GM19025 (cell line): ENCODE measurements at regions not wholly inside any gene's neighbourhood (a gene's known extent, or its start where the extent isn't known, plus 50 kb on each side); places are given as distances from the start of the nearest gene placed in this dataset.

Source experiments
- ATAC-seq: cut with Tn5 transposase; IDR thresholded peaks from one replicate; pipeline ENCODE4 v1.9.1; 2021; ENCODE audit warnings: mild to moderate bottlenecking, low read depth, moderate library complexity; ENCODE audit not compliant: unreplicated experiment

GRCh38 chr2:164110515-164110914, 374.7 kb upstream of the FIGN start:
- ATAC-seq = no peak

DNA sequence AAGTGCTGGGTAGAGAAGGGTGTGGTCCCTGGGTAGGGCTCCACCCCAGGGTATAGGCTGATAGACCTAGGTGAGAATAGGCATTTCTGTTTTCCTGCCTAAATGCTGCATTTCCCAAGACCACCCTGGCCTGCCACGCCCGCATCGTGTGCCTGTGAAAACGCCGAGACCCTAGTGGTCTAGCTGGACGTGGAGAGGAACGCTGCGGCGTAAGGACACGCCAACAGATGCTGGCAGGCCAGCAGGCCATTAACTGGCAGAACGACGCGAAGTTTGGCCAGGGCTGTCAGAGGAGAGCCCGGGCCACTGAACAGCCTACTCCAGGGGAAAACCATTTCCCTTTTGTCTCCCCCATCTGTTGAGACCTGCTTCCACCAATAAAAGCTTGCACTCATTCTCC, 373.2 kb upstream of the FIGN start:
- ATAC-seq = no peak

DNA sequence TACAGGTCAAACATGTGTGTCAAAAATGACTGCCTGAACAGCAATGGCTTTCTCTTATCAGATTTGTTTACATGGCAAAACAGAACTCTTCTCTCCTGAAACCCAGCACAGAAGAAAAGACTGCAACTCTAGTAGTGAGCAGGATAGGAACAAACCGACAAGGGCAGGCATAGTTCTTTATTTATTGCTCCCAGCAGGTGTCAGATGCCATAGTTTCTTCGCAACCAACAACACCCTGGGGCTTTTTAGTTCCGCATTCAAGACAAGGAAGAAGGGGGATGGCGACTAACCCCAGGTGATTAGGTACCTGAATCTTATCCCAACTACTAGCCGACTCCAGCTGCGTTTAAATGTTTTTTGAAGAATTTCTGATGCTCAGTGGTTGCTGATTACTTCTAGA, 367.5 kb upstream of the FIGN start:
- no peak for ATAC-seq

DNA sequence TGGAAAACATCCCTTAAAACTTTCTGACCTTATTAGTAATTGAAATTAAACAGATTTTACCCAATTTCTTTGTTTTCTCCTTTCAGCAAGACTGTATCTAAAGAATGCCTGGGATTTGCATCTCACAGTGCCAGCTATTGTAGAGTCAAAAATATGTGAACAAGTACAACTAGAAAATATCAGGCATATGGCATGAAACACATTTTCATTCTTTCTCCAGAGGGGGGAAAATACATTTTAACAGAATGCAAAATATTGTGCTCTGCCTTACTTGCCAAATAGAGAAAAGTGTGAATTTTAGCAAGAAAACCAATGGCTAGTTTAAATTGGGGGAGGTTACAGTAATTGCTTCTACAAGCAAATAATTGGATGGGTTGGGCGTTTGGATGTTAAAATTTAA, 366.6 kb upstream of the FIGN start:
- no peak for ATAC-seq

- no peak for ATAC-seq
Observed at GRCh38 chr2:164091673-164092072, 355.9 kb upstream of the FIGN start.

GRCh38 chr2:164090533-164090932, 354.7 kb upstream of the FIGN start:
- no peak for ATAC-seq

GRCh38 chr2:164084066-164084465, 348.3 kb upstream of the FIGN start:
- ATAC-seq = no peak

DNA sequence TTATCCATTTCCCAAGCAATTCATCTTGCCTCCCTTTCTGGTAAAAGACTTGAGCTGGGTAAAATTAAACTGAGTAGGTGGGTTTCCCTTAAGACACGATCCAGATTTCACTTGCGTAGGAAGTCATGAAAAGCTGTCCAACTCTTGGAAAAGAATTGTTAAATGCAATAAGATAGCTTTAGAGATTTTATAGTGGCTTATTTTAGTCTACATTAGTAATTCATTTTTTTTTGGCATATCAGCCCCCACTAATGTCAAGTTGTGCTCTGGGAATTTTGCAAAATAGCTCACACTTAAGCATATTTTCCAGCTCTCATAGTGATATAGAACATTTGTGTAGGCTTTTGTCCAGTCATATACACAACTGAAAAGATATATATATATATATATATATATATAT, 344.7 kb upstream of the FIGN start:
- ATAC-seq = no peak

GRCh38 chr2:164079258-164079657, 343.4 kb upstream of the FIGN start:
- ATAC-seq = no peak

DNA sequence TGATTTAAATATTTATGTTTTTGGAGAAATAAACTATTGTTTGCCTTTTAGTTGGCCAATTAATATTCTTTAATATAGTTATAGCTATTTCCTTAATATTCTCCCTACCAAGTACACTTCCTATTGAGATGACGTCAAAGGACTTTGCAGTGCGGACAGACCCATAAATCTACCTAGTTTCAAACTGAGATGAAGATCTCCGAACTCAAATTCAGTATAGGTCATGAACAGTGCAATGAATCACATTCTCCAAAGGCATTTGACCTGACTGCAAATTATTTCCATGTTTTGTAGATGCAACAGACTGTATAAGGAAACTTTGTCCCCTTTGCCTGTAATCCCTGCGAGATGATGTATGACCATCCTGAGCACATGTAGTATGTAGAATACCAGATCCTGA, 342.6 kb upstream of the FIGN start:
- no peak for ATAC-seq

- ATAC-seq = no peak
Observed at GRCh38 chr2:164073101-164074074, 337.6 kb upstream of the FIGN start.

DNA sequence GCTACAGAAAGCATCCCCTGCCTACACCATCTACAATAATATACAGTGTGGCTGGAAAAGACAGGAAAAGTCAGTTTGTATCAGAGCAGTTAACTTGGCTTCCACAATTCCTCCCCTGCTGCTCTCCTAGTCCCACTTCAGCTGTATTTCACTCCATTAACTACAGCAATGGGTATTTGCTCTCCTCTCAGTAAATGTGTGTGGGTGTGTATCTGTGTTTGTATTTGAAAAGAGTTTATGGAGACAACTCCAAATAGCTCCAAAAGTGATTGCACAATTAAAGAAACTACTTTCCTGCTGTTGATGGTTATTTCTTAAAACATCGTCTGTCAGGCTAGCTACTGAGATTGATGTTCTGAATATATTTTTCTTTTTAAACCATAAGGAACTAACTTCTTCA, 333.7 kb upstream of the FIGN start:
- no peak for ATAC-seq

DNA sequence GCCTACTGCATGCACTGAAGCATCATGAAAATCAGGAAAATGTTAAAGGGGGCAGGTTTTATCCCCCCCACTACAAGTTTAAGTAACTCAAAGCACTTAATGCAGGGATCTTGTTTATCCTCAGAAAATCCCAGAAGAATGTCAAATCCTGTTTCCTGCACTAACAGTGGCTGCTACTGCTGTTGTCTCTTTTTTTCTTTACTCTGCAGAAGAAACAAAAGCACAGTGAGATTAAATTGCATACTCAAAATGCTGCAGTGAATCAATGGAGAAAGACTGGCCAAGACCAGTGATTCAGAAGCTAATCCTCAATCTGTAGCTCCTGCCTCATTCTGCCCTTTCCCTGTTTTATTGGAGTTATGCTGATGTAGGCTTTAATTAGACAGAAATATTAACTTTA, 332.3 kb upstream of the FIGN start:
- ATAC-seq = no peak

- no peak for ATAC-seq
Observed at GRCh38 chr2:164066095-164066494, 330.3 kb upstream of the FIGN start.

GRCh38 chr2:164065038-164065437, 329.2 kb upstream of the FIGN start:
- ATAC-seq = no peak

DNA sequence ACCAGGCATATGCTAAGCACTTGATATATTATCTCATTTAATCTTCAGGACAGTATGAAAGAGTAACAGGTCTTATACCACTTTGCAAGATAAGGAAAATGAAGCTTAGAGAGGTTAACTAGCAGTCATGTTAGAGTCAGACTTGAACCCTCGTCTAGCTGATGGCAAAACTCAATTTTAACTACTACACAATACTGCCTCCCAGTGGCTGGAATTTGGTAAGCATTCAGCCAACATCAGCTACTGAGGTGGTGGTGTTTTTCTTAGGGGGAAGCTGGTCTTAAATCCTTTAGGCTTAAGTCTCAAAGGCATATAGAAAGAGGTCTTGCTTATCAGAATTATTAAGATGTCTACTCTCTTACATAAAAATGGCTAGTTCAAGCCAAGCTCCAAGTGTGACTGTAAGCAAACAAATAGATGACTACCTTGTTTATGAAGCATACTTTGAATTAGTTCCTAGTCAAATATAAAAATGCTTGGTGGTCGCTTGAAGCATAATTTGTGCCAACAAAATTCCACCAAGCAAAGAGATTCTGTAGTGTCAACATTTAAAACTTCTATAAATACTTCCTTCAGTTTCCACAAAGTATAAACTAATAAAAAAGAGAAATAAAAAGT, 325.4 kb upstream of the FIGN start:
- ATAC-seq = no peak

DNA sequence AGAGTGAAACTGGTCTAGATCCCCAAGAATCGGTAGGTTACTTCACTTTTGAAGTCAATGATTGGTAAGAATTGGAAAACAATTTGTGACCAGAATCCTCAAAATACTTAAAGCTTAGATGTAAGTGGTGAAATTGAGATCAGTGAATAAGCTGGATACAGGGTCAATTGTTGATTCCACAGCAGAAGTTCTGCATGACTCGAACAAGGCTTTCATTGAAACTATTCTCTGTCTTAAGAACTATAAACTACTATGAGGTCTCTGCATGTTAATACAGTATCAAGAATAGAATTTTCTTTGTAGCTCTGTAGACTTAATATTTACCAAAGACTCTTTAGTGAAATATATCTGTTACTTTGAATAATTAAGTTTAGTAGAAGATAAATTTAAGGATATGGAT, 324.2 kb upstream of the FIGN start:
- ATAC-seq = no peak

- no peak for ATAC-seq
Observed at GRCh38 chr2:164055623-164056022, 319.8 kb upstream of the FIGN start.

DNA sequence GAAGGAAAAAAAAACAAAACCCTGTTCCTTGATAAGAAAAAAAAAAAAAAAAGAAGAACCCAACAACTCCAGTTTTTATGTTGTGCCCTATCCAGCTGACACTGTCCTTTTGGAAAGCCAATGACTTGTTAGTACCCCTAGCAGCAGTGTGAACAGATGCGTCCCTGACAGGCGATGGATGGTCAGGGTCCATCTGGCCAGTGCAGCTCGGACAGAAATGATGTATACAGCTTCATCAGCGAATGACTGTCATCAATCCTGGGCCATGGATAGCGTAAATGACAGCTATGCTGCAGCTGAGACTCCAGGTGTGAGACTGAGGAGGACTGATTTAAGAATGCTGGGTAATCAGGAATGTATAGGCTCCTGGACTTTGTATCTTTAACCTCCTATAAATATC, 318.8 kb upstream of the FIGN start:
- ATAC-seq = no peak

- ATAC-seq = no peak
Observed at GRCh38 chr2:164053021-164053420, 317.2 kb upstream of the FIGN start.

DNA sequence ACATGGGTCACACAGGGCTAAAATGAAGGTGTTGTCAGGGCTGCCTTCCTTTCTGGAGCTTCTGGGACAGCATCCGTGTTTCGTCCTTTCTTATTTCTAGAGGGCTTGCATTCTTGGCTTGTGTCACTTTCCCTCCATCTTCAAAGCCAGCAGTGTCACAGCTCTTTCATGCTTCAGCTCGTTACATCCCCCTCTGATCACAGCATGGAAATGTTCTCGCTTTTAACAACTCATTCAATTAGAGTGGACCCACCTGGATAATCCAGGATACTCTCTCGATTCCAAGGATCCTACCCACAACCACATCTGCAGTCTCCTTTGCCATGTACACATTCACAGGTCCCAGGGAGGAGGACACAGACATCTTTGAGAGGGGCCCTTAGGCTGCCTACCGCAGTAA, 316.2 kb upstream of the FIGN start:
- no peak for ATAC-seq

DNA sequence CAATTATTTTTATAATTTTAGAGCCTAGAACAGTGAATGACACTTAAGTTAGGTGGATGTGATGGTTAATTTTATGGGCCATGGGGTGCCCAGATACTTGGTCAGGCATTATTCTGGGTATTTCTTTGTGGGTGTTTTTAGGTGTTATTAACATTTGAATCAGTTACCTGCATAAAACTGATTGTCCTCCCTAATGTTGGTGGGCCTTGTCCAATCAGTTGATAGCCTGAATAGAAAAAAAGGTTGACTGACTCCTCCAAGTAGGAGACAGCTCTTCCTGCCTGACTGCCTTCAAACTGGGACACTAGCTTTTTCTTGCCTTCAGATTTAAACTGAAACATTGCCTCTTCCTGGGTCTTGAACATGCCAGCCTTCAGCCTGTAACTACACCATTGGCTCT, 312.9 kb upstream of the FIGN start:
- ATAC-seq = no peak
